ENCODE measurements at regions not wholly inside any gene's neighbourhood (a gene's known extent, or its start where the extent isn't known, plus 50 kb on each side); places are given as distances from the start of the nearest gene placed in this dataset.
"Not testable (repeated sequence)": the region's sequence is repeated elsewhere in the genome, so short reads cannot be mapped to it uniquely, and the experiment has no call there.

DNA sequence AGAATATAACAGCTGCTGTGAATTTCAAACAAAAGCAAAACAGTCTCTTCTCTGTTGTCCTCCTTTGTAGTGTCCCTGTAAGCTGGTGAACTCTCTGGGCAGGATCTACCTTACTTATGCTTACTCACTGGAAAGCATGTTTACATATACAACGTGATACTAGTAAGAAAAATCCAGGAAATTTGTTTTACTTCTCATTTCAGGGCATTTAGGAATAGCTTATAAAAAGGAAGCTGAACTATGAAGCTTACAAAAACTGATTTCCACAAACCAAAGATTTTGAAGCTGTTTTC lies 311.0 kb downstream of the NOVA1 start:
- H3K36me3 Mint-ChIP-seq (ENCODE audit: low read depth, unreplicated experiment): no peaks in the 10 kb centered on the region
- no peaks in the 10 kb centered on the region for H3K9me3 Mint-ChIP-seq (ENCODE audit: unreplicated experiment)
- DNase-seq (ENCODE audit: low spot score): no peak
- H3K4me1 Mint-ChIP-seq (ENCODE audit: unreplicated experiment): peaks cover 25% of the 10 kb centered on the region
- no peak overlapping the region for H3K27ac Mint-ChIP-seq (ENCODE audit: unreplicated experiment)
- TF ChIP-seq CTCF (IDR thresholded peaks at IDR 0.05; ENCODE audit: unreplicated experiment): no peak
- no peak overlapping the region for H3K4me3 Mint-ChIP-seq (ENCODE audit: unreplicated experiment)
- H3K27me3 Mint-ChIP-seq (ENCODE audit: unreplicated experiment): no peaks in the 10 kb centered on the region

GRCh38 chr14:26286081-26286912 lies 311.5 kb downstream of the NOVA1 start:
- Mint-ChIP-seq H3K27ac (ENCODE audit: unreplicated experiment) (no peak overlapping the region), H3K36me3 (ENCODE audit: low read depth, unreplicated experiment) (no peaks in the 10 kb centered on the region), H3K4me3 (ENCODE audit: unreplicated experiment) (no peak overlapping the region), H3K9me3 (ENCODE audit: unreplicated experiment) (no peaks in the 10 kb centered on the region), H3K4me1 (ENCODE audit: unreplicated experiment) (peaks cover 26% of the 10 kb centered on the region), H3K27me3 (ENCODE audit: unreplicated experiment) (no peaks in the 10 kb centered on the region)
- TF ChIP-seq CTCF (IDR thresholded peaks at IDR 0.05; ENCODE audit: unreplicated experiment): no peak
- no peak for DNase-seq (ENCODE audit: low spot score)

DNA sequence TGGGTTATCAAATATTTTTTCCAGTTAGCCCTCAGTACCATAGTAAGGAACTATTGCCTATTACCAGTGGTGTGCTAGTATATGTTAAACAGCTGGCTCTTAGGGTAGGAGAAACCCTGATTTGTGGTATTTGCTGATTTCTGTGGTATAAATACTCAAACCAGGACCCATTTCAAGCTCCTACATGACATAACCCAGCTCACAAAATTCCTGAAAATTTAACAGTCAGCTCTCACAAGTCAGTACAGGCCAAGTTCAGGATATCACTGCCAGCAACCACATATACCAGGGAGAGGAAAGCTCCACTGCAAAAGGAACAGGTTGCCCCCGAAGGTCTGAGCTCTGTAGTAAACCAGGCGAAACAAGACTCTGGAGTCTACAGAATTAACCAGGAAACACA lies 315.3 kb downstream of the NOVA1 start:
- H3K9me3 Mint-ChIP-seq (ENCODE audit: unreplicated experiment): no peaks in the 10 kb centered on the region
- peaks cover 19% of the 10 kb centered on the region for H3K4me1 Mint-ChIP-seq (ENCODE audit: unreplicated experiment)
- H3K27ac Mint-ChIP-seq (ENCODE audit: unreplicated experiment): no peak overlapping the region

GRCh38 chr14:26282011-26282410 lies 315.8 kb downstream of the NOVA1 start:
- H3K4me1 Mint-ChIP-seq (ENCODE audit: unreplicated experiment): peaks cover 19% of the 10 kb centered on the region
- not testable (repeated sequence) for H3K27ac Mint-ChIP-seq (ENCODE audit: unreplicated experiment); DNase-seq (ENCODE audit: low spot score)

More for the DNA sequence above, 315.3 kb downstream of the NOVA1 start:
- no peak overlapping the region for H3K4me3 Mint-ChIP-seq (ENCODE audit: unreplicated experiment)
- no peak for DNase-seq (ENCODE audit: low spot score)
- no peaks in the 10 kb centered on the region for H3K27me3 Mint-ChIP-seq (ENCODE audit: unreplicated experiment)
- no peak for TF ChIP-seq CTCF (IDR thresholded peaks at IDR 0.05; ENCODE audit: unreplicated experiment)
- H3K36me3 Mint-ChIP-seq (ENCODE audit: low read depth, unreplicated experiment): no peaks in the 10 kb centered on the region

DNA sequence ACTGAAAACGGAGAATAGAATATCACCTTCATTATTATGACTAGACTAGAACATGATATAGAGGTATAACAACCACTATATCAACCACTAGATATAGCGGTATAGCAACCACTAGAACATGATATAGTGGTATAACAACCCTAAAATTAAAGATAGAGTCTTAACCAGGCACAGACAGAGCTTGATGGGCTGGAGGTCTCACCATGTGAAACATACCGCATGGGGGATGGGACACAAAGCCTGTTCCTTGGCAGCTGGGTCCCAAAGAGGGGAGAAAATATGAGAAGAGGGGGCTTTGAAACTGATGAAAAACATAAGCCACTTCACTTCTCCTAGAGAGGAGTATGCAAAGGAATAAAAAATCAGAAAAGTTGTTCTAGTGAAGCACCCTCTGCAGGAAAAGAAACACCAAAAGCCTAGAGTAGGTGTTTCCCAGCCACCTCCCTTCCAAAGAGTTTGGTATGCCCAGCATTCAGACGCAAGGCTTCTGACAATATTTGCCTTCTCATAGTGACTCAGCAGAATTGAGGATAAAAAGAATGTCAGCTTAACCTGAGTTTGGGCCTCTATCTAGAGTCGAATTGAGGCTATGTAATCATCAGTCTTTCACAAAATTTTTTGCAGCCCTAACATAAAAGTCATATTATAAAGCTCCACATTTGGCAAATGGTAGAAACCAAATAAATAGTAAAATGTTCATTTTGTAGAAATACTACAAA lies 316.4 kb downstream of the NOVA1 start:
- Mint-ChIP-seq H3K36me3 (ENCODE audit: low read depth, unreplicated experiment) (no peaks in the 10 kb centered on the region), H3K4me1 (ENCODE audit: unreplicated experiment) (peaks cover 14% of the 10 kb centered on the region), H3K9me3 (ENCODE audit: unreplicated experiment) (no peaks in the 10 kb centered on the region), H3K27ac (ENCODE audit: unreplicated experiment) (no peak overlapping the region), H3K4me3 (ENCODE audit: unreplicated experiment) (no peak overlapping the region), H3K27me3 (ENCODE audit: unreplicated experiment) (no peaks in the 10 kb centered on the region)
- no peak for DNase-seq (ENCODE audit: low spot score)
- no peak for TF ChIP-seq CTCF (IDR thresholded peaks at IDR 0.05; ENCODE audit: unreplicated experiment)

More at GRCh38 chr14:26282011-26282410, 315.8 kb downstream of the NOVA1 start:
- not testable (repeated sequence) for H3K9me3 Mint-ChIP-seq (ENCODE audit: unreplicated experiment); H3K36me3 Mint-ChIP-seq (ENCODE audit: low read depth, unreplicated experiment); H3K27me3 Mint-ChIP-seq (ENCODE audit: unreplicated experiment); H3K4me3 Mint-ChIP-seq (ENCODE audit: unreplicated experiment)

Data from endothelial cell (in vitro differentiated cells).